CD4-positive, alpha-beta T cell treated with Interferon alpha-2 for 1 hour (primary cell): ENCODE measurements at regions not wholly inside any gene's neighbourhood (a gene's known extent, or its start where the extent isn't known, plus 50 kb on each side); places are given as distances from the start of the nearest gene placed in this dataset.

Source experiments
- DNase-seq, 2 donors: peaks; one replicate each; pipeline ENCODE4 v3.0.0-alpha.2; 2020 to 2022

DNA sequence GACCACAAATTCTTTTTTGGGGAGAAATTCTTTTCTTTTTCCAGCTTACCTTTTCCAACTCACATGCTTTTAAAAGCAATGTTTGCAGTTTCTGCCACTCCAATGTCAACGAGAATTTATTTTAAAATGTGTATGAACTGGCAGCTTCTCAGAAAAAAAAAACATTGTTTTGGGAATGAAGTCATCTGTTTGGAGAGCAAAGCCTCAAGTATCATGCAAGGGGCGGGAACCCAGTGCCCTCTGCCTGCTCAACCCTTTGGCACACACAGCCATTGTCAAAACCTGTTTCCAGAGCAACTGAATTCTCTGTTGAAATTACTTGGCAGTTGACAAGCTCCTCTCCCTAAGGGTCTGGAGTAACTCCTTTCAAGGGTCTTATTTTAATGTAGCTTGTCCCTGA lies 128.5 kb downstream of the QPCT start:
- DNase-seq, result no peak

- DNase-seq, result no peak
Measured at GRCh38 chr2:37476411-37476810, 132.0 kb downstream of the QPCT start.

GRCh38 chr2:37477921-37478320 lies 133.5 kb downstream of the QPCT start:
- no peak for DNase-seq

DNA sequence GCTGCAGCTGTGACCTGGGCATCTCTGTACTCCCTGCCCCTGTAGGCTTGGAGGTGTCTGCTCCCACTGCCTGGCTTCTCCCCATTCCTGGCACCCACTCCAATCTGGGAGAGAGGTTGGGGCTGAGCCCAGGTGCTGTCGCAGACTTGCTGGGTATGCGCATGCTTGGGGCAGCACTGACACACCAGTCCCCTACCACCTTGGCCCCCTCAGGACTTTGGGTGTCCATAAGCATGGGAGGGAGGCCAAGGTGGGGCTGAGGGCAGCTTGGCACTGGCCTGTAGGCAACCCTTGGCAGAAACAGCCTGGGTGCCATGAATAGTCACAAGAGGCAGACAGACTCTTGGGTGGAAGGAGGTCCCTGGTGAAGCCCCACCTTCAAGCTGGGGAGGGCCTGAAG lies 136.8 kb downstream of the QPCT start:
- DNase-seq, result no peak

DNA sequence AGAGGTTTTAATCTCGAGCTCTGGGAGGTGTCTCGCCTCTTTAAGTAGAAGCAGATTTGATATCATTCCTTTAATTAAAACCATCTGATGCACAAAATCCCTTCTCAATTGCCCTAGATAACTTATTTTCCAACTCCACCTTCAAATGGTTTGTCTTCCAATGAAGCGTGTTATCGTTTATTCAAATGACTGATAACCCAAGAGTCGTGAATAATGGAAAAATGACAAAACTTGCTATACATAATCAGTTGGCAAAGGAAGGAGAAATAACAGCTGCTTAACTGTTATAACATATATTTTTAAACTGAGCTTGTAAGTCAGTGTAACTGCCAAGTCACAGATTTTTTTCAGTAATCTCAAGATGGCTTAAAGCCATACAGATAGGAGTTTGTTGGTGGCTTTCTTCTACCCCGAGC lies 144.6 kb downstream of the QPCT start:
- DNase-seq, result no peak

GRCh38 chr2:37489536-37489935 lies 145.1 kb downstream of the QPCT start:
- no peak for DNase-seq

DNA sequence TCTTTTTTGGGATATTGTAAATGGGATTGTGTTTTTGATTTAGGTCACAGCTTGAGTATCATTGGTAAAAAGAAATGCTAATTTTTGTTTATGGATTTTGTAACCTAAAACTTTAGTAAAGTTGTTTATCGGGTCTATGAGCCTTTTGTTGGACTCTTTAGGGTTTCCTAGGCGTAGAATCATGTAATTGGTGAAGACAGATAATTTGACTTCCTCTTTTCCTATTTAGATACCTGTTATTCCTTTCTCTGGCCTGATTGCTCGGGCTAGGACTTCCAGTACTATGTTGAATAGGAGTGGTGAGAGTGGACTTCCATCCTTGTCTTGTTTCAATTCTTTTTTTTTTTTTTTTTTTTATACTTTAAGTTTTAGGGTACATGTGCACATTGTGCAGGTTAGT lies 149.0 kb downstream of the QPCT start:
- no peak for DNase-seq

GRCh38 chr2:37499113-37499512 lies 154.7 kb downstream of the QPCT start:
- DNase-seq, result no peak

GRCh38 chr2:37500031-37500430 lies 155.6 kb downstream of the QPCT start:
- DNase-seq, result no peak

DNA sequence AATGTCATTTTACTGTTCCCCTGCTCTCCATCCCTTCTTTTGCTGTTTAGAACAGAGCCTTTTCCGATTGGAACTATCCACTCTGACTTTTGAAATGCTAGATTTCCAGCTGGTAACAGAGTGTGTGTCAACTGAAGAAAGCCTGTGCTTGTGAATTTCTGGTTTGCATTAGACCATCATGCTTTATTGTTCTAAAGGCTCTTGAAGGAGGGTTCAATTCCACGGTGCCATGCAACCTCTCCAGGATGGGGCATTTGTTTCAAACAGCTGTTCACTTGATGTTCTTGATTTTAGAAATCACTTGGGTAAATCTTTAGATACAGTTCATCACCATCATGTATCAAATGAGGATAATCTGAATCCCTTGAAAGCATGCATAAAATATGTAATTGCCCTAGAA lies 156.7 kb downstream of the QPCT start:
- DNase-seq, result no peak

DNA sequence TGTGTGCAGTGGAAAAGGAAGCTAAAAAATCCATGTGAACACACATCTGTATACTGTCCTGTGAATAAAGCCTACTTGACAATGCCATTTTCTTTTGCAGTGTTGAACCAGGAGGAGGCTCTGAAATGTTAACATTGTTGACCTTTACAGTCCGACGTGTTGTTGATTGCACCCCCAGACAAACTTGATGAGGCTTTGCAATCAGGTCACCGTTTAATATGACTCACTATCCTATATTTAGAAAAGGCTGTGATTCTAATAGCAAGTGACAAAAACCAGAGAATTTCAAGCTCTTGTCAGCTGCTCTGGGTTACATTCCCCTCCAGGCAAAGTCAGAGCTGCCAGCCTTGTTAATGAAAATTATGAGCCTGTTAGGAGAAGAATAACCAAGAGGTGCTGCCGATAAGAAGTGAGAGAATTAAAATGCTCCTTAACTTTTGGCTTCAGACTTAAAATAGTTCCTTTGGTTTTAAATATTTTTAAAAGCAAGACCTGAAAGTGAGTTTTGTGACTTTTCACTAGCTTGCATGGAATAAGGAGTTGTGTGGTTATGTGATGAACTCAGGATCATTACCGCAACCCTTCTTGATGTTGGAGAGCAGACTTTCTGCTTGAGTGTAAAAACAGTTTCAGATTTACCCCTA lies 162.1 kb downstream of the QPCT start:
- no peak for DNase-seq

DNA sequence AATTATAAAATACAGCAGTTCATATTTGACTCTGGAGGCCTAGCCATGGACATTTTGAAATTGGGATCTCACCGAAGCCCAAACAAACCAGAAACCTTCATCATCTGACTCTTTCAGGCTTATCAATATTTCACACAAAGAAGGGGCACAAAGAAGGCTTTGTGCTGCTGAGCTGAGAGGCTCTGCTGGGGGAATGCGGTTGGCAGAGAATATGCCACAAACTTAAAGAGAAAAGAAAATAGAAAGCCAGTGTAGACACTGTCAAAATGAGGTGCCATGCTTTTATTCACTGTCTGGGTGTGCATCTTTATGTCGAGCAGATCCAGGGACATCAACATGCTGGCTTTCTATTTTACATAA lies 162.6 kb downstream of the QPCT start:
- no peak for DNase-seq

DNA sequence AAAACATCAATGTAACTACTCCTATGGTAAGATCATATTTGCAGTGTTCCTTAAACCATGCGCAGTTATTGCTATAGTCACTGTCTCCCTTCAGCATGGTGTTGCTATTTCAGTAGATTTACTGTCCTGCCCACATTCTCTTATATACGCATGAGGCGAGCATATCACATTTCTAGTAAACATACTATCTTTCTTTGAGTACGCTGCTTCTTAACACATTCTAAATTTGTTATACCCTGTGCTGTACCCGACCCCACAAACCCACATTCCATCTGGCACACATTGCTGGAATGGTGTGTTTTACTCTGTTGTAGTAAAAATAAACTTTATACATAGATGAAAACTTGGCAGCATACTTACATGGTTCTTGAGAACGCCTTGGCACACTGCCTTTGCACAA lies 163.3 kb downstream of the QPCT start:
- DNase-seq, result no peak

DNA sequence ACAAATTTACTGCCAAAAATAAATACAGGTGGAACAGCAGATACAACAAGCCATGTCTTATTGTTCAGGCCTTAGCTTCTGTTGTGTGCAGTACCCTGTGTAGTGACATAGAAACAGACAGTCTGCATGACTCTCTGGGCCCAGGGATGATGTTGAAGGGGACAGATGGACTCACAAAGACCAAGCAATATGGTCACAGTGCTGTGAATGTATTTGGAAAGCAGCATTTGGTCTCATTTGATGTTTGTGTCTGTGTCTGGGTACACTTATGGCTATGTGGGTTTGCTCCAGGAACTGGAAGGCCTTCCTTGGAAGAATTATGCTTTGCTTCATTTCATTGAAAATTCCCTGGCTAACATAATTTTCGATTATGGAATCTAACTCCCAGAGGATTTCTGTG lies 158.5 kb downstream of the CDC42EP3 start:
- no peak for DNase-seq

- DNase-seq, result no peak
Measured at GRCh38 chr2:37523814-37524362, 147.6 kb downstream of the CDC42EP3 start.

DNA sequence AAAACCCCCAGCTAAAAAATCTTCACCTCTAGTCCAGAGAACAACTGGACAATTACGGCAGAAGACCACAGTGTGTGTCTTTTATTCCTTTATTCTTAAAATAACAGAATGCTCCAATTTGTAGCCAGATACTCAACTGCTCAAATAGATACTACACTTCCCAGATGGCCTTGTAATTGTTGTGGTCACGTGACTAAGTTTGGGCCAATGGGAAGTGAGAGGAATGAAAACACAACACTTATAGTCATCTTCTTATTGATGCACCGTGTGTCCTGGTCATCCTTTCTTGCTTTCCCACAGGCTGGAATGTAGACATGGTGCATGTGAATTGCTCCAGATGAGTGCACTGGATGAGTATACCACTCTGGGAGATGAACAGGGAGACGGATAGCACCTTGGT lies 145.1 kb downstream of the CDC42EP3 start:
- DNase-seq, result no peak

GRCh38 chr2:37526856-37527255 lies 144.6 kb downstream of the CDC42EP3 start:
- DNase-seq, result no peak

GRCh38 chr2:37527361-37527760 lies 144.1 kb downstream of the CDC42EP3 start:
- DNase-seq, result no peak

GRCh38 chr2:37529830-37530415 lies 141.5 kb downstream of the CDC42EP3 start:
- DNase-seq, result no peak

- no peak for DNase-seq
Measured at GRCh38 chr2:37532503-37532902, 138.9 kb downstream of the CDC42EP3 start.

GRCh38 chr2:37537316-37537715 lies 134.1 kb downstream of the CDC42EP3 start:
- no peak for DNase-seq

GRCh38 chr2:37541516-37541915 lies 129.9 kb downstream of the CDC42EP3 start:
- no peak for DNase-seq

- DNase-seq, result no peak
Measured at GRCh38 chr2:37543999-37544557, 127.4 kb downstream of the CDC42EP3 start.

DNA sequence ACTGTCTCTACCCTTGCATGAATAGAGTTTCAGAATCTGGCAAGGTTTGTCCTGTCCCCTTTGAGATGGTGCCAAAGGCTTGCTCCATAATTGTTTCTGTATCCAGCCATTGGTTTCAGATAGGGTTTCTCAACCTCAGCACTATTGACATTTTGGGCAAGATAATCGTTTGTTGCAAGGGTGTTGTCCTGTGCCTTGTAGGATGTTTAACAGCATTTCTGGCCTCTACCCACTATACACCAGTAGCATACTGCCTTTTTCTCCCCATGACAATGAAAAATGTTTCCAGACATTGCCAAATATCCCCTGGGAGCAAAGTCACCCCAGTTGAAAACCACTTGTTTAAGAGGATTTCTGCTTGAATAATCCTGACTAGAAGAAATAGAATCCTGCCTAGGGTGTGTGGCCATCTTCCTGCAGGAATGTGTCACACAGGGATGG lies 126.8 kb downstream of the CDC42EP3 start:
- no peak for DNase-seq

DNA sequence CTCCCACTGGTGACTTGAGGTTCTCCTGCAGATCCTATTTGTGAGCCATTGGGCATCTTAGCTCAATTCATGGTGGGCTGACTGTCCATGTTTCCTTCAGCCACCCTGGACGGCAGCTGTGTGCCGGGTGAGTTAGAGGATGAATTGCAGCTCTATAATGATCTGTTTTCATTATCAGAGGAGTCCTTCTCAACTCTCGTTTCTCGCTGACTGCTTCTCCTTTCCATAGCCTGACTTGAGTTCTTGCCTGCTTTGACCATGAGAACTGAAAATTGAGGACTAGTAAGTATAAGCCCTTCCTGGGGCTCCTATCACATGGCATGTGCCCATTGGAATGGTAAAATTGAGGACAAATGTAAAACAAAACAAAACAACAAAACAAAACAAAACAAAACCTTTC lies 121.8 kb downstream of the CDC42EP3 start:
- no peak for DNase-seq
